Glutamatergic neuron (in vitro differentiated cells): ENCODE measurements at regions not wholly inside any gene's neighbourhood (a gene's known extent, or its start where the extent isn't known, plus 50 kb on each side); places are given as distances from the start of the nearest gene placed in this dataset.

Experiments
- DNase-seq: peaks from one replicate; pipeline ENCODE4 v3.0.0; 2022
- H3K27ac Mint-ChIP-seq: one replicate; pipeline ENCODE4 v1.8.0; 2020; ENCODE audit warnings: mild to moderate bottlenecking, mixed read lengths, inconsistent platforms; ENCODE audit not compliant: unreplicated experiment
- H3K27me3 Mint-ChIP-seq: one replicate; pipeline ENCODE4 v1.8.0; 2020; ENCODE audit warnings: mild to moderate bottlenecking, moderate library complexity, mixed read lengths, inconsistent platforms; ENCODE audit not compliant: unreplicated experiment
- H3K36me3 Mint-ChIP-seq: one replicate; pipeline ENCODE4 v1.8.0; 2020; ENCODE audit warnings: mild to moderate bottlenecking, mixed read lengths, inconsistent platforms; ENCODE audit not compliant: unreplicated experiment
- H3K4me1 Mint-ChIP-seq: one replicate; pipeline ENCODE4 v1.8.0; 2020; ENCODE audit warnings: mild to moderate bottlenecking, low read depth, mixed read lengths, inconsistent platforms; ENCODE audit not compliant: unreplicated experiment
- H3K4me3 Mint-ChIP-seq: one replicate; pipeline ENCODE4 v1.8.0; 2020; ENCODE audit warnings: mild to moderate bottlenecking, mixed read lengths, inconsistent platforms; ENCODE audit not compliant: unreplicated experiment
- H3K9me3 Mint-ChIP-seq: one replicate; pipeline ENCODE4 v1.8.0; 2020; ENCODE audit warnings: mild to moderate bottlenecking, moderate library complexity, mixed read lengths, inconsistent platforms; ENCODE audit not compliant: unreplicated experiment
- TF ChIP-seq, protein P1 (sequence below): fragments of 200-600 bp; sonication (generic); IDR thresholded peaks from one replicate; pipeline ENCODE4 v1.5.0; 2021; ENCODE audit not compliant: partially characterized antibody, unreplicated experiment

DNA sequence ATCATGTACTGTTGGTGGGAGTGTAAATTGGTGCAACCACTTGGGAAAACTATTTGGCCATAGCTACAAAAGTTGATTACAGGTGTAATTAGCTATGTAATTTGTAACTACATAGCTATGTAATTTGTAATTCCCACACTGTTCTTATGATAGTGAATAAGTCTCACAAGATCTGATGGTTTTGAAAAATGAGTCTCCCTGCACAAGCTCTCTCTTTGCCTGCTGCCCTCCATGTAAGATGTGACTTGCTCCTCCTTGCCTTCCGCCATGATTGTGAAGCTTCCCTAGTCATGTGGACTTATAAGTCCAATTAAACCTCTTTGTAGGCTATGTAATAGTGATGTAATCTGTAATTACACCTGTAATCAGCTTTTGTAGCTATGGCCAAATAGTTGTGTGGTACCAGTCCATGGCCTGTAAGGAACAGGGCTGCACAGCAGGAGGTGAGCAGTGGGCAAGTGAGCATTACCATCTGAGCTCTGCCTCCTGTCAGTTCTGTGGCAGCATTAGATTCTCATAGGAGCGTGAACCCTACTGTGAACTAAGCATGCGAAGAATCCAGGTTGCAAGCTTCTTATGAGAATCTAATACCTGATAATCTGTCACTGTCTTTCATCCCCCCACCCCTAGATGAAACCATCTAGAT lies 133.7 kb upstream of the COPS8 start:
- H3K9me3 Mint-ChIP-seq: peaks cover 2% of the 10 kb centered on the region
- TF ChIP-seq, protein P1, sequence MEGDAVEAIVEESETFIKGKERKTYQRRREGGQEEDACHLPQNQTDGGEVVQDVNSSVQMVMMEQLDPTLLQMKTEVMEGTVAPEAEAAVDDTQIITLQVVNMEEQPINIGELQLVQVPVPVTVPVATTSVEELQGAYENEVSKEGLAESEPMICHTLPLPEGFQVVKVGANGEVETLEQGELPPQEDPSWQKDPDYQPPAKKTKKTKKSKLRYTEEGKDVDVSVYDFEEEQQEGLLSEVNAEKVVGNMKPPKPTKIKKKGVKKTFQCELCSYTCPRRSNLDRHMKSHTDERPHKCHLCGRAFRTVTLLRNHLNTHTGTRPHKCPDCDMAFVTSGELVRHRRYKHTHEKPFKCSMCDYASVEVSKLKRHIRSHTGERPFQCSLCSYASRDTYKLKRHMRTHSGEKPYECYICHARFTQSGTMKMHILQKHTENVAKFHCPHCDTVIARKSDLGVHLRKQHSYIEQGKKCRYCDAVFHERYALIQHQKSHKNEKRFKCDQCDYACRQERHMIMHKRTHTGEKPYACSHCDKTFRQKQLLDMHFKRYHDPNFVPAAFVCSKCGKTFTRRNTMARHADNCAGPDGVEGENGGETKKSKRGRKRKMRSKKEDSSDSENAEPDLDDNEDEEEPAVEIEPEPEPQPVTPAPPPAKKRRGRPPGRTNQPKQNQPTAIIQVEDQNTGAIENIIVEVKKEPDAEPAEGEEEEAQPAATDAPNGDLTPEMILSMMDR: no peak
- peaks cover 2% of the 10 kb centered on the region for H3K27me3 Mint-ChIP-seq
- peaks cover 15% of the 10 kb centered on the region for H3K4me1 Mint-ChIP-seq
- H3K4me3 Mint-ChIP-seq: no peak overlapping the region
- no peak for DNase-seq
- no peak overlapping the region for H3K27ac Mint-ChIP-seq
- peaks cover 21% of the 10 kb centered on the region for H3K36me3 Mint-ChIP-seq

DNA sequence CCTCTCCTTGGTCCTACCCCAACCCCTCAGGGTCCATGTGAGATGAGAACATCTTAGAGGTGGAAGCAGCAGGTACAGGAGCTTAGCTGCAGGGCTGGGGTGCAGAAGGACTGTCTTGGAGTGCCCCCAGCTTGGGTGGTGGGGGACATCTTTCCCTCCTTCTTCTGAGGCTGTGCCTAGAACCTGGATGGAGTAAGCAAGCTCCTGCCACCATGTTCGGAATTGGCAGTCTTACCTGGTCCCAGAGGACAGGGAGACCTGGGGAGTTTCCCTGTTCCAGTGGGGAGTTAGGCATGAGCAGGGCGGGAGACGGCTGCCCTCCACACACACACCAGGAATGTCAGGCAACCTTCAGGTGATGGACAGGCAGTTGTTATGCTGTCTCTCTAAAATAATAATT lies 131.0 kb upstream of the COPS8 start:
- H3K27ac Mint-ChIP-seq: no peak overlapping the region
- H3K9me3 Mint-ChIP-seq: peaks cover 5% of the 10 kb centered on the region
- H3K27me3 Mint-ChIP-seq: peaks cover 2% of the 10 kb centered on the region
- no peak overlapping the region for H3K4me3 Mint-ChIP-seq
- TF ChIP-seq, protein P1: no peak
- H3K36me3 Mint-ChIP-seq: peaks cover 24% of the 10 kb centered on the region
- peaks cover 8% of the 10 kb centered on the region for H3K4me1 Mint-ChIP-seq
- no peak for DNase-seq

DNA sequence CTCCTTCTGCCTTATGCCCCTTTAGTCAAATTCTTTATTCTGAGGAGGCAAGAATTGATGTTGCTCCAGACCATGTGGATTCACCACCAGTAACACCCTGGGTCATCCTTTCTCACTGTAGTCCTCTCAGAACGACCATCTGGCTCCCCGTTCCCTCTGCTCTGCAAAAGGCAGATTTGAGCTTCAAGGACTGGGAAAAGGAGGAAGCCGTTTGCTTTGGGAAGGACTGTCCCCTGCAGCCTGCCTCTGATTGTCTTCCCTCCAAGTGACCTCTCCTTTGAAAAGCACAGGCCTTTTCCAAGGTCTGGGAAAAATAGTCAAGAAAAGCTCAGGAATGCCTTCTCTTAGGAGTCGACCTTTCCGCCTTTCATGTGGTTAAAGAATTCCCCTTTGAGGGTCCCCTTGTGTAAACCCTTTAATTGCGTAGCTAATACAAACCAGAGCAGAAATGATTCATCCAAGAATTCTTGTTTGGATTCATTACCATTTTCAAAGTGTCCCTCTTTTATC lies 130.1 kb upstream of the COPS8 start:
- Mint-ChIP-seq H3K4me1 (peaks cover 5% of the 10 kb centered on the region), H3K27ac (peak overlapping the region; percentile 44), H3K4me3 (no peak overlapping the region), H3K9me3 (peaks cover 7% of the 10 kb centered on the region), H3K27me3 (peaks cover 2% of the 10 kb centered on the region), H3K36me3 (peaks cover 31% of the 10 kb centered on the region)
- TF ChIP-seq, protein P1: no peak
- DNase-seq: no peak

DNA sequence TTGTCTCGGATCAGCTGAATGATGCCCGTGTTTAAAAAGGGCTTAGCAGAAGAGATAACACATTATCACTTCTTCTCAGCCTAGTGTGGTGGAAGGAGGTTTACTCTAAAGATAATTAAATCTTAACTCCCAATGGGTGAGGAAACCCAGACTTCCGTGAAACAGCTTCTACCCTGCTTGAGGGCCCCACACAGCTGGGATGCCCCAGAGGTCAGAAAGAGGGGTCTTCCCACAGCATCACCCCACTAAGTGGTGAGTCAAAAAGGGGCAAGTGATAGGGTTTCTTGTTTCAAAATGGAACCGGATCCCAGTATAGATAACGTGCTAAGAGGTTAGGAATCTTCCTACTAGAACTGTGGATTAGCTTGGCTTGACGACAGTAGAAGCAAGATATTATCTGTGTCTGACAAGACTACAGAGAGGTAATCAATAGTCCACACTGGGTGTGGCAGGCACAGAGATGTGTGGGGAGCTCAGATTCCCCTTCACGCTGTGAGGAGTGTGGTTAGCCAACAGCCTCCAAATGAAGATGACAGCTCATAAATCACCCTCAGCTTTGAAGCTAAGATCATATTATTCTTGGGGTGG lies 129.6 kb upstream of the COPS8 start:
- DNase-seq: no peak
- Mint-ChIP-seq H3K4me1 (peaks cover 5% of the 10 kb centered on the region), H3K36me3 (peaks cover 29% of the 10 kb centered on the region), H3K27ac (no peak overlapping the region), H3K4me3 (no peak overlapping the region), H3K9me3 (peaks cover 7% of the 10 kb centered on the region), H3K27me3 (peaks cover 2% of the 10 kb centered on the region)
- TF ChIP-seq, protein P1: no peak

DNA sequence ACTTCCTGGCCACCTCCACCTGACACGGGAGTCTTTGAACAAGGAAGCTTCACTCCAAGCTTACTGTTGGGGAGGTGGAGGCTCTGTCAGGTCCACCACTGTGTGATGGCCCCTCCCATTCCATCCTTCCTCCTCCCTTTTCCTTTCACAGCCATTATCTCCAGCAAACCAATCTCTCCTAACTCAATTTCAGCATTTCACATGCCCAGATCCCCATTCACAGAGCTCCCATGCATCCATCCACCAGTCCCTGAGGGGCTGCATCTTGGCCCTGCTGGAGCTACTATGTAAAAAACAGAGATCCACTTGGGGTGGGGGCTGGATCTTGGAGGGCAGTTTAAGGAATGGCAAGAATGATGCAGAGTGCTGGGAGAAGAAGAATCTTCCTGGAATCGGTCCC lies 129.0 kb upstream of the COPS8 start:
- peaks cover 2% of the 10 kb centered on the region for H3K27me3 Mint-ChIP-seq
- no peak overlapping the region for H3K4me3 Mint-ChIP-seq
- H3K4me1 Mint-ChIP-seq: peaks cover 5% of the 10 kb centered on the region
- H3K36me3 Mint-ChIP-seq: peaks cover 24% of the 10 kb centered on the region
- H3K27ac Mint-ChIP-seq: no peak overlapping the region
- H3K9me3 Mint-ChIP-seq: peaks cover 7% of the 10 kb centered on the region
- DNase-seq: no peak
- TF ChIP-seq, protein P1: no peak
